ENCODE measurements at regions not wholly inside any gene's neighbourhood (a gene's known extent, or its start where the extent isn't known, plus 50 kb on each side); places are given as distances from the start of the nearest gene placed in this dataset.

GRCh38 chr5:174616036-174616435, 108.3 kb upstream of the MSX2 start:
- Histone ChIP-seq H3K4me1 (replicated peaks in 1 of 4; ENCODE audit: control insufficient read depth in 3 of 4, insufficient read depth in 4 of 4, low read length in 3 of 4) (no peaks in the 10 kb centered on the region), H3K36me3 (ENCODE audit: control insufficient read depth in 2 of 4, insufficient read depth in 4 of 4, low read length in 3 of 4) (no peaks in the 10 kb centered on the region), H4K8ac (ENCODE audit: extremely low read depth, insufficient read depth, low read length) (no peak overlapping the region), H3K23me2 (ENCODE audit: low read depth, low read length) (no peaks in the 10 kb centered on the region; the same call in 1 of the 2 replicates), H3K4ac (replicated peaks; ENCODE audit: insufficient read length, low read depth, low read length) (no peak overlapping the region), H4K20me1 (replicated peaks in 1 of 2; ENCODE audit: control insufficient read depth in 1 of 2, insufficient read depth in 2 of 2, low read length in 2 of 2) (no peaks in the 10 kb centered on the region), H3K27ac (ENCODE audit: low read depth, low read length) (no peak overlapping the region), H2BK120ac (replicated peaks; ENCODE audit: low read depth, low read length) (no peak overlapping the region), H3K23ac (ENCODE audit: insufficient read length) (no peak overlapping the region), H3K79me1 (ENCODE audit: low read depth, low read length) (no peaks in the 10 kb centered on the region), H3K4me3 (ENCODE audit: extremely low read depth in 1 of 4, insufficient read depth in 2 of 4, low read depth in 3 of 4, low read length in 4 of 4) (no peak overlapping the region), H3K27me3 (replicated peaks in 1 of 4; ENCODE audit: control insufficient read depth in 3 of 4, extremely low read depth in 1 of 4, insufficient read depth in 3 of 4, low read length in 3 of 4) (no peaks in the 10 kb centered on the region; a peak in 1 of 7 replicates), H2AFZ (ENCODE audit: low read length) (no peak overlapping the region), H3K9ac (replicated peaks in 1 of 4; ENCODE audit: extremely low read depth in 1 of 4, low read depth in 3 of 4, low read length in 3 of 4) (no peak overlapping the region), H2BK15ac (ENCODE audit: low read length) (no peak overlapping the region), H2BK5ac (ENCODE audit: low read depth, low read length) (no peak overlapping the region), H2AK5ac (ENCODE audit: low read depth, low read length) (no peak overlapping the region), H4K91ac (replicated peaks; ENCODE audit: insufficient read length, low read length) (no peak overlapping the region), H2BK12ac (ENCODE audit: low read depth, low read length) (no peak overlapping the region), H3K18ac (ENCODE audit: extremely low read depth, low read length) (no peak overlapping the region), H2BK20ac (ENCODE audit: low read length) (no peak overlapping the region), H3K9me3 (ENCODE audit: insufficient read depth in 2 of 2, low read depth in 1 of 2, low read length in 1 of 2) (0 out of 4 replicates have a peak, but pooled peaks cover 0 to 7% of the 10 kb centered on the region in 2 experiments), H4K5ac (ENCODE audit: insufficient read length, low read depth, low read length) (no peak overlapping the region), H3K56ac (replicated peaks; ENCODE audit: insufficient read length, low read depth, low read length) (no peak overlapping the region), H3K79me2 (ENCODE audit: control insufficient read depth in 1 of 2, insufficient read depth in 2 of 2, low read length in 2 of 2) (no peaks in the 10 kb centered on the region), H3K4me2 (ENCODE audit: insufficient read depth in 1 of 2, low read depth in 2 of 2, low read length in 2 of 2) (no peak overlapping the region), H3K14ac (ENCODE audit: insufficient read length) (no peak overlapping the region)
- CTCF ChIA-PET (ENCODE audit: partially characterized antibody) = no interaction called here
- DNase-seq (ENCODE audit: low read depth in 1 of 2, low spot score in 2 of 2) (no peak), FAIRE-seq (no peak)
- TF ChIP-seq POLR2A (IDR thresholded peaks at IDR 0.05; ENCODE audit: control extremely low read depth in 1 of 2, low read depth in 2 of 2, low read length in 2 of 2) = no peak
- no peak for TF ChIP-seq SAP30 (IDR thresholded peaks at IDR 0.05; ENCODE audit: insufficient read depth, insufficient replicate concordance, low read length)
- TF ChIP-seq ATF3 (IDR thresholded peaks at IDR 0.05; ENCODE audit: insufficient read depth, low read depth, low read length) = no peak
- no peak for TF ChIP-seq ASH2L (IDR thresholded peaks at IDR 0.05; ENCODE audit: low read length)
- TF ChIP-seq TAF1 (IDR thresholded peaks at IDR 0.05; ENCODE audit: low read depth, low read length) = no peak
- TF ChIP-seq FOSL1 (IDR thresholded peaks at IDR 0.05; ENCODE audit: insufficient read depth, low read depth, low read length) = no peak
- no peak for TF ChIP-seq RAD21 (IDR thresholded peaks at IDR 0.05 in 1 of 2, conservative IDR thresholded peaks at IDR 0.05 in 1 of 2; ENCODE audit: low read depth in 2 of 2, low read length in 2 of 2)
- no peak for TF ChIP-seq RBBP5 (IDR thresholded peaks at IDR 0.05; ENCODE audit: borderline replicate concordance, low read depth, low read length)
- no peak for TF ChIP-seq SIRT6 (IDR thresholded peaks at IDR 0.05; ENCODE audit: low read length)
- TF ChIP-seq BACH1 (IDR thresholded peaks at IDR 0.05; ENCODE audit: low read length) = no peak
- no peak for TF ChIP-seq PHF8 (conservative IDR thresholded peaks at IDR 0.05; ENCODE audit: low read depth, low read length)
- TF ChIP-seq RXRA (IDR thresholded peaks at IDR 0.05; ENCODE audit: insufficient read depth, low read depth, low read length) = no peak
- POLR2A ChIA-PET (ENCODE audit: partially characterized antibody) = no interaction called here
- 91% methylated on average over 2 of the region's 2 CpGs; no CpG with 5 or more reads in 1 of the 2 experiments for WGBS, 2 experiments (ENCODE audit: extremely low coverage in 1 of 2, insufficient coverage in 1 of 2, insufficient read length in 1 of 2, insufficient replicate concordance in 2 of 2, low coverage in 1 of 2, low lambda C conversion rate in 2 of 2, missing lambda C conversion rate in 1 of 2)
